GM18498 (cell line): ENCODE measurements at regions not wholly inside any gene's neighbourhood (a gene's known extent, or its start where the extent isn't known, plus 50 kb on each side); places are given as distances from the start of the nearest gene placed in this dataset.
"Not testable (repeated sequence)": the region's sequence is repeated elsewhere in the genome, so short reads cannot be mapped to it uniquely, and the experiment has no call there.

ENCODE experiments used
- ATAC-seq: cut with Tn5 transposase; IDR thresholded peaks from one replicate; pipeline ENCODE4 v1.9.1; 2021; ENCODE audit warnings: mild to moderate bottlenecking, moderate library complexity; ENCODE audit not compliant: unreplicated experiment

DNA sequence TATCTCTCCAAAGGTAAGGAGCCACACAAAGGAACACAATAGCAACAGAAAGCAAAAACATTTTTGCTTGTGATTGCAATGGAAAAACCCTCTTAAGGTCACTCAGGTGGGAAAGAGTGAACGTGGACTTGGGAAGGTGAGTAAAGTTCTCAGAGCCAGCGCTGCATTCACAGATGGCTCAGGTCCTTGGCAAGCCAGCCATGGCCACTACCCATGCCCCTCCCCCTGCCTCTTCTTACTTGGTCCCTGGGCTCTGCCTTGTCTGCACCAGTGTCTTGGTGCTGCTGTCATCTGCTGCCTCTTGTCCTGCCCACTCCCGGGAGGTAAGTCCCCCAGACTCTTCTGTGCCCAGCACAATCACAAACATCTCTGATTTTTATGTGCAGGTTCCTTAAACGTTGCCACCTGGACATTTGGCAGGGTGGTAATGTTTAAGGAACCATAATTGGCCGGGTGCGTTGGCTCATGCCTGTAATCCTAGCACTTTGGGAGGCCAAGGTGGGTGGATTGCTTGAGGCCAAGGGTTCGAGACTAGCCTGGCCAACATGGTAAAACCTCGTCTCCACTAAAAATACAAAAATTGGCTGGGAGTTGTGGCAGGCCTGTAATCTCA lies 74.6 kb downstream of the FEM1C start:
- no peak for ATAC-seq

DNA sequence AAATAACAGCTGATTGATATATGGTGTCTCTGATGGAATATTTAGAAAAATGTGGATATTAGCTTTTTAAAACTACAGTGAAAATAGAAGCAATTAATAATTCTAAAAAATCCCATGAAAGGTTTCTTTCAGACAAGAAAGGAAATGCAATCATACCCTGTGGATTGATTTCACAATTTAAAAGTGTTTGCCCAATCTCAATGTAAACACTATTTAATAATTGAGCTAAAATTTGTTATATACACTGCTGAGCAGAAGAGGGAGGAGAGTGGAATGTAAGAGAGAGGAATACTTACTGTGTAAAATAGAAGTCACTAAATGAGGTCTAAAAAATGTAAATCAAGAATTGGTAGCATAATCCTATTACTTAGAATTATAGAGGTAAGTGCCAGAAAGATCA lies 76.9 kb downstream of the FEM1C start:
- ATAC-seq, result no peak

DNA sequence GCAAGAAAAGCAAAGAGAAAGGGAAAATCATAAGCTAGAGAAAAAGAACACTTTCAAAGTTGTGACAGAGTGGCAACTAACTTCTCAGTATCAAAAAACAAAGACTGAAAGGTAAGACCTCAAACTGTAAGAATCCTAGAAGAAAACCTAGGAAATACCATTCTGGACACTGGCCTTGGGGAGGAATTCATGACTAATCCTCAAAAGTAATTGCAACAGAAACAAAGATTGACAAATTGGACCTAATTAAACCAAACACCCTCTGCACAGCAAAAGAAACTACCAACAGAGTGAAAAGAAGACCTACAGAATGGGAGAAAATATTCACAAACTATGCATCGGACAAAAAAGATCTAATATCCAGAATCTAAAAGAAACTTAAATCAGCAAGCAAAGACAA lies 79.1 kb downstream of the FEM1C start:
- no peak for ATAC-seq

DNA sequence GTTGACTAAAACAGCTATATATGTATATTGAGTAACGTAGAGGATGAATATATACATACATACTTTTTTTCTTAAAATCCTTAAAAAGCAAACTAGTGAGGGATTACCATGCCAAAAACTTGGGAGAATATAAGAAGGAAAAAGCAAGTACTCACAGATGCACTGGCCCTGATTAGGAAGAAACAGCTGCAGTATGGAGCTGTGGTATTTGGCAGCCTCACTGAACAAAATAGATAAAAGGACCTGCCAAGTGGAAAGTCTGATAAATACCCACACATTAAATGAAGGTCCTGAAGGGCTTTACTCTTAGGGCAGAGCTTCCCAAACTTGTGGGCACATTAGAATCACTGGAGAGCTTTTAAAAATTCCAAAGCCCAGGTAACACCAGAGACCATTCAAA lies 80.6 kb downstream of the FEM1C start:
- ATAC-seq, result no peak

DNA sequence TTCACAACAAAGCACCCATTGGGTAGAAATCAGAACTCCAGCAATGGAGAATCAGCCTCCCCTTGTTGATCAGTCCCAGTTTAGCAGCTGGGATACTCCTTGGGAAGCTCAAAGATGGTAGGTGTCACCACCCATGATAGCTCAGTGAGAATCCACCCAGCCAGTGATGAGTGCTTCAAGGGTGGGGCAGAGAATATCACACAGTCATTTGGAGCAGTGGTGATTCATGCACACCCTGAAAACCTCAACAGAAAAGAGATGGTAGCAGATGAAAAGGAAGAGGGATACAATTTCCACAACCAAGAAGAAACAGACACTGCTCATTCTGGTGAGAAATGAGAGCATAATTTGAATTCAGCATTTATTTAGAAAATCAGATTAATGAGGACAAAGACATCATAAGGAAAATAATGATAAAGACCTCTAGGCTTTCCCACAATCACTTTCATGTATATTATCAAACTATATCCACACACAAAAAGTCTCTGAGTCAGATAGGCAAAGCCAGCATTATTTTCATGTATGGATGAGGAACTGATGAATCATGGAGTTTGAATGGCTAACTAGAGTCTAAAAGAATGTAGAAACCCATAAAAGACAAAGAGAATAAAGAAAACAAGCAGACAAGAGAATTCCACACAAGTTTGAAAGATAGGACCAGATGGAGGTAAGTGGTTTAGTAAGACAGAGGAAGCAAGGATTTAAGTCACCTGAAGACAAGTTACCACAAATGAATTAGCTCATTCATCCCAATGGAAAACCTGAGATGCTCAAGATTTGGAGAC lies 82.9 kb downstream of the FEM1C start:
- peak; percentile 51 for ATAC-seq

DNA sequence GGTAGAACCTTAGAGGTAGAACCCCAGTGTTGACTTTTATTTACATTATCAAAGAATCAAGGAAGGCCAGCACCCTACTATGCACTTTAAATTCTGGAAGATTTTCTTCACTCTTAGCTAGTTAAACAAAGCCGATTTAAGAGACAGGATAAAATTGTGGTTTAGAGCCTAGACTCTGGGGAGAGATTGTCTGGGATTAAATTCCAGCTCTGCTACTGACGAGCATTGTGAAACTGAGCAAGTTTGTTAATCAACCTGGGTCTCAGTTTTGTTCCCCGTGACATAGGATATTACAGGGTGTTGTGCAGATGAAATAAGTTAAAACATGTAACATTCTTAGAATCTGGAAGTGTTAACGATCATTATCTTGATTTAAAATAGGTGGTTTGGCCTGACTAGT lies 83.5 kb downstream of the FEM1C start:
- no peak for ATAC-seq

DNA sequence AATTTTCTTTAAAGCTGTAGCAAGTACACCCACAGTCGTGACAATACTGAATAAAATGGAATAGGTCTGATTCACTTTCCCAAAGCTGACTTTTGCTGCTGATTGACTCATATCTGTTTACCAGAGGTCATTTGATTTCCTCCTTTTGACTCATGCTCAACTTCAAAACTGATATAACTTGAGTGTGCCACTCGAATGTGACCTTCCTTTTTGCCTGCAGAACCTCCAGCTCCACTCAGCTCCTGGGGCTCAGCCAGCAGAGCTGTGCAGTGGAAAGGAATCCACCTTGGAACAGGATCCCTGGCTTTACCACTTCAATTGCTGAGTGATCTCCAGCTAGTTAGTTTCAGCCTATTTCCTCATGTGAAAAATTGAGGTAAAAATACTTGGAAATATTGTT lies 84.1 kb downstream of the FEM1C start:
- ATAC-seq, result peak; percentile 67

DNA sequence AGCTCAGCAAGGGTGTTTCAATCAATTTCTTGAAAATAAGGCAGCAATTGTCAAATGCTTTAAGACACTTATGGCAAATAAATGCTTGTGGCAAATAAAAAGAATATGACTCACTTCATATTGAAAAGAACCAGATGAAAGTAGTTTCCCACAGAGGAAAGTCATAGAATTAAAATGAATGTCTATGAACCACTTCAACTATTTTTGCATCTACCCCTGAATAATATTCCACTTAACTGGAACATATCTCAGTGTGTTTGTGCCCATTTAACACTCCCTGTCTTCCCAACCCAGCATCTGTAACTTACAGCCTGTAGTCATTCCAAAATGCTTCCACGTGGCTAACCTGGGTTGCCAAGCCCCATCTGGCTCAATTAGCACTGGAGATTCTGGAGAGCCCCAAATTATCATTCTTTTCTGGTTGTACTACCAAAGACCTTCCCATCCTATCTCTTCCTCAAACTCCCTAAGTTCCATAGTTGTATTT lies 84.7 kb downstream of the FEM1C start:
- ATAC-seq, result no peak

DNA sequence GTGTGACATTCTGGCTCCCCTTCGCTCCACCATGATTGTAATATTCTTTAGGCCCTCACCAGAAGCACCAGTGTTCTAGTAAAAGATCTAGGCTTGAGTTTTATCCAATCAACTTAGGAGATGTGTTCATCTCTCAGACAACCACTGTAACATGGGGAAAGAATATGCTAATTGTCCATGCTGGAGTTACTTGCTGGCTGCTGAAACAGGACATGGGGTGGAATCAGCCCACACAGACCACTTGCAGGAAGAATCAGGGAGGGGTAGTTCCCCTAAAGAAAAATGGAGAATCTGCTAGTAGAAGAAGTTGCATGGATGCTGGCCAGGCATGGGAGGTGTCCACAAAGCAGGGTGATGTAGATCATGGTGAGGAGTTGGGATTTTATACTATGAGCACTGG lies 86.2 kb downstream of the FEM1C start:
- ATAC-seq, result no peak

DNA sequence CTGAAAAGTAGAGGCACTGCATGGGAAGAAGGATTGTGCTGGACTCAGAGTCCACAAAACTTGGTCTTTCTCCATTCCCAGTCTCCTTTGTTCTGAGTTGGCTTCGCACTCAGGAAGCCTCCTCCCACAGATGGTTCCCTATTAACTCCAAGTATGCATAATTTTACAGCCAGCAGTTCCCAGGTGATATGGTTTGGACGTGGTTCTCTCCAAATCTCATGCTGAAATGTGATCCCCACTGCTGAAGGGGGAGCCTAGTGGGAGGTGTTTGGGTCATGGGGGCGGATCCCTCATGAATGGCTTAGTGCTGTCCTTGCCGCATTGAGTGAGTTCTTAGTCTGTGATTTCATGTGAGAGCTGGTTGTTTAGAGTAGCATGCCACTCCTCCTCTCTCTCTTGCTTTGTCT lies 86.6 kb downstream of the FEM1C start:
- no peak for ATAC-seq

DNA sequence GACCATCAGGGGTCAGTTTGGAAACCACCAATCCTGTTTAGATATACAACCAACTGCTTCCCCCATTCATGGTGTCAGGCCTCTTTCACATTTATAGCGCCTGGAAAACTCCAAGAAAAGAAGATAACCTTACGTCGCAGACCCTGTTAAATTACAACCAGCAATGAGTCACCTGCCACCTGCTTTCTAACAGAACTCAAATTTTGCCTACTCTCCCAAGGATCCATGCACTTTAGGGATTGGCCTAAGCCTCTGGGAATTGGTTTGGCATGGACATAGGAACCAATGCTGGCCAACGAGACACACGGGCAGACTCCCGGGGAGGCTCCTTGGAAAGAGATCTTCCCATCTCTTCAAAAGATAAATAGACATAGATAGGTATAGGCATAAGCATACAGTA lies 87.0 kb downstream of the FEM1C start:
- ATAC-seq, result no peak

DNA sequence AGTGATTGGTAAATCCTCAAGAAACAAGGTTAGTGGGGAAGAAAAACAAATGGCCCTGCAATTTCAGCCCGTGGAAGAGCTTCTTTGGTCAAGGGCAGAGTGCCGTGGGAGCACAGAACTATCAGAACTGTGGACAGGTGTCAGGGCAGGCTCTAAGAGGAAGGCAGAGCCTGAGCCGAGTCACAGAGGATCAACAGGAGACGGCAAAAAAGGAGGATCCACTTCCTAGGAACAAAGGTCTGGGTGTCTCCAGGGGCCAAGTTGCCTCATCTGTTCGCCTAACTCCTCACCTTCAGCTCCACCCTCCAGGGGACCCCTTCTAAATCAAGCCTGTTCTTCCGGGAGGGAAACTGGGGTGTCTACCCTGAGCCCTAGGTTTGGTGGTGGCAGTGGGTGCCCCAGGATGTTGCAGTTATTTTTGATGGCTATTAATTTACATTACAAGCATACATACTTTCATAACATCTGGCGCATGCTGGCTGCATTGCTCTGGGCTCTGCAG lies 88.0 kb downstream of the FEM1C start:
- no peak for ATAC-seq

DNA sequence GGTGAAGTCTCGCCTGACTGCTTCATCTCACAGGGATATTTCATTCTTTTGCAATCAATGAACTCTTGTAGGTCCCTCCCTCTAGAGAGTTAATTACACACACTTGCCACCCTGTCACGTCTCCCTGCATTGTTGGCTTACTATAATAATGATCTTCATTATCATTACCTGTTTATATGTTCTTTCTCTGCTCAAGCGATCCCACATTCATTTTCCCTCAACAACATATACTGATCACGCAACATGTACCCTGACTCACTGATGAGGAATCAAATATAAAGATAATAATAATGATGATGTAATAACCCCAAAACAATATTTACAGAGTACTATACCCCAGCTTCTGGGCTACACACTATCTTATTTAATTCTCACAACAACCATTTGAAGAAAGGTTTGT lies 88.5 kb downstream of the FEM1C start:
- no peak for ATAC-seq

DNA sequence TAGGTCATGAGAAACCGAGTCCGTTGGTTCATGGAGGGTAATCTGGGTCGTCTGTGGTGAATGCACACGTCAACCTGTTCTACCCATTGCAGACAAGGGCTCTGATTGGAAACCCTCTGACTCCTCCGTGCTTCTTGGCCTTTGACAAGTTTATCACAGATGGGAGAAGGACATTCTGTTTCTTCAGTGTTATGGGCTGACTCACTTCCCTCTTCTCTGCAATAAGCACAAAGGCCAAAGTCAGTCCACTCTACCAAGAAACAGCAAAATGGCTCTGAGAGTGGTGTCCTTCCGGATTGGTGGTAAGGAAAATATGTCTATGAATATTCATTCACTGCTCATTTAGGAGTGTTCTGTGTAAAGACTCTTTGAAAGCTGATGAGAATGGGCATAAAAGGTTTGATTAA lies 89.3 kb downstream of the FEM1C start:
- no peak for ATAC-seq

DNA sequence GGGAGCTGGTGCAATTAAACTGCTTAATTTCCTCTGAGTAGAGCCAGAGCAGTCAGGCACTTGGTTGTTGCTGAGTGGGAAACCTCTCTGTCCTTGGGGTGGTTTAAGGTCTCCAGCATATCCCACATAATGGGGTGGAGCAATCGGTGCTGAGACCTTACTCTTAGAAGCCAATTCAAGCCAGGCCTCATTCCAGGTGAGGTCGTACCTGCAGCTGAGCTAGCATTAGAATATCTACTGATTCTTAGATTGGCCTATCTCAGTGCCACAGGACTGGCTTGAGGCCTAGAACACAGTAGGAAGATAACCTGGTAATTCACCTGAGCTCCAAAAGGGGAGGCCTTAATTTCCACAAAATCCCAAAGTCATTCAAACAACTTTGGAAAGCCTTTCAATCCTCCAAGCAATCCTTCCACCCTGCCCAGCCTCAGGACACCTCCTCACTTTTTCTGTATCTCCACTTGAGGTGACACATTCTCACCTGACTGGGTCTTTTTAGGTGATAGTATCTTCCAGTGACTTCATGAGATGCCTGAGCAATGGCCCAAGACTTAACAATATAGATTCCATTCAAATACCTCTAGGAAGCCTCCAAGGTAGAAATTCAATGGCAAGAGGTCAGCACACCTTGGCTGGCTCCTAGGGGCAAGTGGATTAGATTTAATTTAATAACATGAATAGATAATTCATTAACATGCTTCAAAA lies 91.0 kb downstream of the FEM1C start:
- no peak for ATAC-seq

DNA sequence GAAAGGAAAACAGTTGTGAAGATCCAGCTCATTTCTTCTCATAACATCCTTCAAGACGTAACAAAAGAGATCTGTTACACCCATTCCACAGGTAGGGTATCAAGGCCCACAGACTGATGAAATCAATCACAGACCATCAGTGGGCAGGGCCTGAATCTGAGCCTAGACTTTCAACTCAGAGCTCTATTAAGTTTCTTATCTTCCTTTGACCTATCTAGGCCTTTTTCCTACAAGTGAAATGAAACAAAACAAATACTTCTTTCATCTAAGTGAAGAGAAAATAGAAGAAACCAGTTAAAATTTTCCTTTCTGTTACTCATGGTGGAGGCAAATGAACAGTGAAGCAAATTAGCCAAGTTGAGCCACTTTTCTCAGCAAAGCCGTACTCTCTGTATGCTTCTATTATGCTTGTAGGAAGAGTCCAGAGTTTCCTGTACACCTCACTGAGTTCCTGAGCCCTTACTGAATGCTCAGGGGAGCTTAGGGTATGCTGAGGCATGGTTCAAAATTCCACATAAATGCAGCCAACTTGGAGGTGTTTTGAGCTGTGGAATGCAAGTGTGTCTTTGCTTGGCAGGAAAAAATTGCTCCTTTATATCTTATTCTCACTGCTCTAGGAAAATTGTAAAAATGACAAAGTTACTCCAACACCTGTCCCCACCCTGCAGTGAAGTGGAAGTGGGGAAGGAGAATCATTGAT lies 91.9 kb downstream of the FEM1C start:
- no peak for ATAC-seq

DNA sequence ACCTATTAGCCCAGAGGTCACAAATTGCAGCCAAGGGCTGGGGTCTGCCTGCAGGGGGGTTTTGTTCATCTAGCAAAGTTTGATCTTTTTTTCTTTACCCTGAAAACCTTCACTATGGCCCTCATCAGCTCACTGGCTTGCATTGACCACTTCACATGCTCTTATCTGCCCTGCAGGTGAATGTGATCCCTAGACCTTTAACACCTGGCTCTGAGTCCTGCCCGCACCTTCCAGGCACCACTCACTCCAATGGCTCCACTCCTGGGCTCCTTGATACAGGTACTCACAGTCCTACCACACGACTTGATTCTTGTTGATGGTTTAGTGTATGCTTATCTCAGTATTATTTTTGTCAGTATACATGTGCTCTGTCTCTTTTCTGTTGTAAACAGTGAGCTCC lies 92.5 kb downstream of the FEM1C start:
- ATAC-seq, result no peak

DNA sequence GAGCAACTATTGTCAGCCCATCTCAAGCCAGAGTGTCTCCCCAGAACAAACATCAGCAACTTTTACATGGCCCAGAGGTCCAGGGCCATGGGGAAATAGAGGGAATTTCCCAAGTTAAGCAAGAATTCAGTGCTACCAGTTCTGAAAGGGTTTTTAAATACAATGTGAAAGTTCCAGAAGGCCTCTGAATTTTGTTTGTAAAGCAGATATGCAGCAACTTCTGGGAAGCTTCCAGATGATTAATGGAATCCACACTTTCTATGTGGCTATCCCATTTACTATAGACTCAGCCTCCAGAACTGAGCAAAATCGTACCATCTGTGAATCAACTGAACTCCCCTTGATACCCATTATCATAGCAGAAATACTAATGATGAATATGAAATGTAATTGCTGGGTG lies 93.8 kb downstream of the FEM1C start:
- no peak for ATAC-seq

DNA sequence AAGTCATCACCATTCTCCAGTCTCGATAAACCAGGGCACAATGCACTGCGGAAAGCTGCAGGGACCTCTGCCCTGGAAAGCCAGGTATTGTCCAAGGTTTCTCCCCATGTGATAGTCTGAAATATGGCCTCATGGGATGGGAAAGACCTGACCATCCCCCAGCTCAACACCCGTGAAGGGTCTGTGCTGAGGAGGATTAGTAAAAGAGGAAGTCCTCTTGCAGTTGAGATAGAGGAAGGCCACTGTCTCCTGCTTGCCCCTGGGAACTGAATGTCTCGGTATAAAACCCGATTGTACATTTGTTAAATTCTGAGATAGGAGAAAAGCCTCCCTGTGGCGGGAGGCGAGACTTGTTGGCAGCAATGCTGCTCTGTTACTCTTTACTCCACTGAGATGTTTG lies 95.9 kb downstream of the FEM1C start:
- ATAC-seq, result not testable (repeated sequence)

DNA sequence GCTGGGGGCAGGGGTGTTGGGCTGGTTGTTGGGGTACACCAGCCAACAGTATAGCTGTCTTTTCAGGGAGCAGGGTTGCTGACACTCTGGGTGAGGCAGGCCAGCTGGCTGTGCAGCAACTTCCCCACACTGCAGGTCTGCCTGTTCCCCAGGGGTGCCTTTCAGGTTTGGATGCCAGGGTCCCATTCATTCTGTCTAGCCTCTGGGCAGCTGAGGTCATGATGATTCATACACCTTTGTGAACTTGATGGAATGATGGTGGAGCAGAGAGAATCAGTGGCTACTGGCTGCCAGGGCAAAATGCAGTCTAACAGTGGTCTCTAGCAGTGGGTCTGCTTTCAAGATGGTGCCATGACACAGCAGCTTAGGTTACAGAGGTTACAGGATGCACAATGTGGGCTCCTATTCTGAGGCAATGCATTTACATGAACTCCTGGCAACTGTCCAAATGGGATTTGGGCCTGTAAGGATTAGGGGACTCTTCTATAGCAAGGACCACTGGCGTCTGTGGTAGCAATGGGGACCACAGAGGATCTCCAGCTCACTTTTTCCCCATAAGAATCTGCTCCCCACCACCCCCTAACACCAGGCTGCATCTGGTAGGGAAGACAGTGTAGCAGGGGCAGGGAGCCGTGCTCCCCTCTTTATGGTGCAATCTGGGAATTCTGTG lies 103.7 kb downstream of the FEM1C start:
- no peak for ATAC-seq

DNA sequence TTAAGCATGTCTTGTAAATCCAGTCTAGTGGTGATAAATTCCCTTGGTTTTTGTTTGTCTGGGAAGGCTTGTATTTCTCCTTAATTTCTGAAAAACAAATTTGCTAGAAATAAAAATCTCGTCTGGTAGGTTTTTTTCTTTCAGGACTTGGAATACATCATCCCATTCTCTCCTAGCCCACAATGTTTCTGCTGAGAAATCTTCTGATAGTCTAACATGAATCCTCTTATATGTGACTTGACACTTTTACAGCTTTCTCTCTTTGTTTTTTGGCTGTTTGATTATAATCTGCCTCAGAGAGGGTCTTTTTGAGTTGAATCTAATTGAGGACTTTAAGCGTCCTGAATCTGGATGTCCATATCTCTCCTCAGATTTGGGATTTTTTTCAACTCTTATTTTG lies 104.9 kb downstream of the FEM1C start:
- ATAC-seq, result no peak
